GM18507 (cell line): ENCODE measurements at regions not wholly inside any gene's neighbourhood (a gene's known extent, or its start where the extent isn't known, plus 50 kb on each side); places are given as distances from the start of the nearest gene placed in this dataset.

Source experiments
- DNase-seq: peaks from one replicate; pipeline ENCODE4 v3.0.0; 2011; ENCODE audit warnings: low read depth; ENCODE audit not compliant: insufficient read length; ENCODE audit errors: extremely low spot score
- FAIRE-seq: peaks from 2 replicates; lab custom pipeline; 2011; peaks lifted over from hg19 to GRCh38; lab: Jason Lieb, UNC

- no peak for FAIRE-seq
- DNase-seq: no peak
Measured at GRCh38 chr22:27022274-27022895, 365.0 kb downstream of the MIAT start.

GRCh38 chr22:27022896-27023361 is 365.5 kb downstream of the MIAT start:
- no peak for FAIRE-seq
- no peak for DNase-seq

GRCh38 chr22:27023591-27023990 is 366.2 kb downstream of the MIAT start:
- no peak for DNase-seq
- FAIRE-seq: no peak

- DNase-seq (no peak), FAIRE-seq (no peak)
Measured at GRCh38 chr22:27024982-27025381, 367.6 kb downstream of the MIAT start.

- FAIRE-seq: no peak
- no peak for DNase-seq
Measured at GRCh38 chr22:27028093-27028492, 370.7 kb downstream of the MIAT start.

GRCh38 chr22:27029584-27030130 is 372.3 kb downstream of the MIAT start:
- DNase-seq: no peak
- FAIRE-seq: no peak

GRCh38 chr22:27032091-27032761 is 374.8 kb downstream of the MIAT start:
- FAIRE-seq (no peak), DNase-seq (no peak)

GRCh38 chr22:27041745-27042310 is 384.4 kb downstream of the MIAT start:
- no peak for FAIRE-seq
- no peak for DNase-seq

- FAIRE-seq (no peak), DNase-seq (no peak)
Measured at GRCh38 chr22:27043262-27043661, 385.9 kb downstream of the MIAT start.

- DNase-seq: no peak
- no peak for FAIRE-seq
Measured at GRCh38 chr22:27045103-27045947, 387.9 kb downstream of the MIAT start.

GRCh38 chr22:27046086-27046485 is 388.7 kb downstream of the MIAT start:
- FAIRE-seq: no peak

GRCh38 chr22:27046603-27047002 is 389.2 kb downstream of the MIAT start:
- no peak for FAIRE-seq
- no peak for DNase-seq

More at GRCh38 chr22:27046086-27046485, 388.7 kb downstream of the MIAT start:
- DNase-seq: no peak

GRCh38 chr22:27050771-27051170 is 393.4 kb downstream of the MIAT start:
- FAIRE-seq (no peak), DNase-seq (no peak)

- DNase-seq: no peak
- FAIRE-seq: no peak
Measured at GRCh38 chr22:27051407-27051806, 394.0 kb downstream of the MIAT start.

- no peak for FAIRE-seq
- DNase-seq: no peak
Measured at GRCh38 chr22:27057717-27058116, 400.3 kb downstream of the MIAT start.

GRCh38 chr22:27060190-27060589 is 402.8 kb downstream of the MIAT start:
- DNase-seq (no peak), FAIRE-seq (no peak)

- DNase-seq (no peak), FAIRE-seq (no peak)
Measured at GRCh38 chr22:27062910-27063309, 405.5 kb downstream of the MIAT start.

- DNase-seq (no peak), FAIRE-seq (no peak)
Measured at GRCh38 chr22:27063406-27063805, 406.0 kb downstream of the MIAT start.

GRCh38 chr22:27063841-27064240 is 406.5 kb downstream of the MIAT start:
- DNase-seq (no peak), FAIRE-seq (no peak)

- no peak for DNase-seq
- FAIRE-seq: no peak
Measured at GRCh38 chr22:27064386-27064785, 407.0 kb downstream of the MIAT start.
